ENCODE measurements at regions not wholly inside any gene's neighbourhood (a gene's known extent, or its start where the extent isn't known, plus 50 kb on each side); places are given as distances from the start of the nearest gene placed in this dataset.

DNA sequence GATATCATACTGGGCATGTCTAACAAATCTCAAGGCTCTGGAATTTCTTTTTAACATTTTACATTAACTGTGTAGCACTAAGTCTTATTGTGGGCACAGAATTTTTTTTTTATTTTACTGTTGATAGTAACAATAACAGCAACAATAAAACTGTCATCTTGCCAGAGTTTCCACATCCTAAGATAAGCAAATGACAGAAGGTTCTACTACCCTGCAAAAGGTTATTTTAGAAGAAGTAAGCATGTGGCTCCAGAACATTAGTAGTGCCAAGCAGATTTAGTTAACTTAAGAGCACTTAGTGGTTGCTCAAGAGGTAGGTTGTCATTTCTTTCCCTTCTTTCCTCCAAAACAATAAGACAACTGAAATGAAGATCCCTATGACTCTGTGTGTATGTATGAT is 743.0 kb upstream of the CBLB start:
- TF ChIP-seq CTCF (IDR thresholded peaks at IDR 0.05; ENCODE audit: low read length) (no peak), EZH2 (IDR thresholded peaks at IDR 0.05; ENCODE audit: borderline replicate concordance, low read length) (no peak)

Data from OCI-LY1 (cell line).